ENCODE measurements at regions not wholly inside any gene's neighbourhood (a gene's known extent, or its start where the extent isn't known, plus 50 kb on each side); places are given as distances from the start of the nearest gene placed in this dataset.
"Not testable (repeated sequence)": the region's sequence is repeated elsewhere in the genome, so short reads cannot be mapped to it uniquely, and the experiment has no call there.

DNA sequence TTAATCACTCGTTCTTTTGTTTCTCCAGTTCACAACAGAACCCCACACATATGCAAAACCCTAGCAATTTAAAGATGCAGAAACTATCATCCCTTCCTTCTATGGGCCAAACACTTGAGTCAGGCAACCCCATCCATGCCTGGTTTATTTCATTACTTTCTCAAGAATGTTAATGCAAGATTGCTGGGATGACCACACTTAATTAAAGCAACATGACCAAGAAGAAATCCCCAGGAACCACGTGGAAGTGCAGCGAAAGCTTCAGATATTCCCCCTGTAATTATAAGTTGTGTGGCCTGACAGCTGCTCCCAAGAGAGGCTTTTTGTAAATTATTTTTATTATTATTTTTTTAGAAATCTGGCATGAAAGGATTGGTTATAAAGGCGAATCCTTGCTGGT is 246.2 kb upstream of the ID2 start:
- no peaks in the 10 kb centered on the region for H3K9me3 Mint-ChIP-seq
- no peak overlapping the region for H3K27ac Mint-ChIP-seq
- CTCF ChIA-PET = no interaction called here
- intact Hi-C loops (cut with micrococcal nuclease) = no loop called here
- no peaks in the 10 kb centered on the region for H3K27me3 Mint-ChIP-seq (ENCODE audit: low read depth)
- H3K4me1 Mint-ChIP-seq (ENCODE audit: low read depth) = peaks cover 16% of the 10 kb centered on the region
- DNase-seq = no peak
- no peak overlapping the region for H3K4me3 Mint-ChIP-seq
- no peaks in the 10 kb centered on the region for H3K36me3 Mint-ChIP-seq (ENCODE audit: low read depth)

DNA sequence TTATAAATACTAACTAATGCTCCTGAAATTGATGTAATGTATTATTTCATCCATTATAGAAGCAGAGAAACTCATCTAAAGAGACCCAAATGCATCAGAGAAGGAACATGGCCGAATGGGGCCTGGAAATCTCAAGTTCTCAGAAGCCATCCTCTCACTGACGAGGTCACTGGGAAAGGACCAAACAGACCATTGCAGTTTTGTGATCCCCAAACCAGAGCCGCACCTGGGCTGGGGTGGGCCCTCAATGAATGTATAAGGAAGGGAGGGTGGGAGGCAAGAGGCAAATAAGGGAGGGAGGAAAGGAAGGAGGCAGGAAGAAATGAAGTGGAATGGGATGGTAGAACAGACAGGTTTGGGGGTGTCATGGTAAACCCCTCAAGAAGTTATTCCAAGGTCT is 245.3 kb upstream of the ID2 start:
- no peak for DNase-seq
- no peak overlapping the region for H3K4me3 Mint-ChIP-seq
- H3K27ac Mint-ChIP-seq = no peak overlapping the region
- no peaks in the 10 kb centered on the region for H3K9me3 Mint-ChIP-seq
- H3K27me3 Mint-ChIP-seq (ENCODE audit: low read depth) = no peaks in the 10 kb centered on the region
- intact Hi-C loops (cut with micrococcal nuclease) = no loop called here
- peaks cover 16% of the 10 kb centered on the region for H3K4me1 Mint-ChIP-seq (ENCODE audit: low read depth)
- H3K36me3 Mint-ChIP-seq (ENCODE audit: low read depth) = no peaks in the 10 kb centered on the region
- CTCF ChIA-PET = no interaction called here

DNA sequence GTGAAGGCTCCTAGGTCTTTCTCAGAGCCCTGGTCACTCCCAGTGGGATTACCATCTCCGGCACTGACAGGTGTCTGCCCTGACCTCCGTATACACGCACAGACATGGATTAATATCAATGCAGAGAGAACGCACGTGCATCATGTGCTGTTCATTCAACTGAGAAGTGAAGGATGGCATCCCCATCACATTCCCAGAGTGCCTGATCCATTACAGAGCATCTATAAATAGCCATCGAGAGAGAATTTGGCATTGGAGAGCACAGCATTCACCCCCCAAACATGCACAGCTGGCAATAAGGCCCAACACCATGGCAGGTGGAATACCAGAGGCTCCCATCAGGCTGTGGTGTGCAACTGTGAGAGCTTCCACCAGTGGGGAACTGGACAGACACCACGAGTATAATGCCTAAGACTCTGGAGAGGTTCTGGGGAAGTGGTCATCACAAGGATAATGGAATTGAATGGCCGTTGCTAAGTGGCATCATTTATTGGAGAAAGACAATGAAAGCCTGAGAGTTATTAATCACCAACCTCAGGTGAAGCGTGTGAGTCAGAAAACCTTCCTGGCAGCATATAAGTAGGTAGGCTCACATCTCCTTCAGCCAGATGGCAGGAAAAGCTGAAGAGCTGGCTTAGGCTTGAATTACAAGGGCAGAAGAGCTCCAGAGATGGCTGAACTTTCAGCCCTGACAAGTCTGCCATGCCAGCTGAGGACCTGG is 244.5 kb upstream of the ID2 start:
- Mint-ChIP-seq H3K9me3 (no peaks in the 10 kb centered on the region), H3K27ac (no peak overlapping the region), H3K4me3 (no peak overlapping the region), H3K36me3 (ENCODE audit: low read depth) (no peaks in the 10 kb centered on the region), H3K4me1 (ENCODE audit: low read depth) (peaks cover 16% of the 10 kb centered on the region), H3K27me3 (ENCODE audit: low read depth) (no peaks in the 10 kb centered on the region)
- intact Hi-C loops (cut with micrococcal nuclease) = no loop called here
- DNase-seq = no peak
- CTCF ChIA-PET = interaction anchor here (0.6 kb wide), 1 partner anchor 17 kb away, joined by 3 read pairs; no protein-coding TSS in a partner anchor

DNA sequence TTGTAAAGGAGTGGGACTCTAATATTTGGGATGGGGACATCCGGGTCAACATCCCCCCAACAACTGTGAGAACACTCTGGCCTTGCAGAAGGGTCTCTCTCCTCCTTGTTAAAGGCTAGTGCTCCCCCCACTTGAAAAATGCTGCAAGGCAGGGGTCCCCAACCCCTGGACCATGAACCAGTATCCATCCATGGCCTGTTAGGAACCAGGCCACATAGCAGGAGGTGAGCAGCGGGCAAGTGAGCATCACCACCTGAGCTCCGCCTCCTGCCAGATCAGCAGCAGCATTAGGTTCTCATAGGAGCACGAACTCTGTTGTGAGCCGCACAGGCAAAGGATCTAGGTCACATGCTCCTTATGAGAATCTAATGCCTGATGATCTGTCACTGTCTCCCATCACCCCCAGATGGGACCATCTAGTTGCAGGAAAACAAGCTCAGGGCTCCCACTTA is 243.9 kb upstream of the ID2 start:
- no peak for DNase-seq
- Mint-ChIP-seq H3K36me3 (ENCODE audit: low read depth) (no peaks in the 10 kb centered on the region), H3K27ac (no peak overlapping the region), H3K9me3 (no peaks in the 10 kb centered on the region), H3K27me3 (ENCODE audit: low read depth) (no peaks in the 10 kb centered on the region), H3K4me3 (no peak overlapping the region), H3K4me1 (ENCODE audit: low read depth) (peaks cover 12% of the 10 kb centered on the region)
- CTCF ChIA-PET = interaction anchor here (0.6 kb wide), 1 partner anchor 17 kb away, joined by 3 read pairs; no protein-coding TSS in a partner anchor
- intact Hi-C loops (cut with micrococcal nuclease) = no loop called here

DNA sequence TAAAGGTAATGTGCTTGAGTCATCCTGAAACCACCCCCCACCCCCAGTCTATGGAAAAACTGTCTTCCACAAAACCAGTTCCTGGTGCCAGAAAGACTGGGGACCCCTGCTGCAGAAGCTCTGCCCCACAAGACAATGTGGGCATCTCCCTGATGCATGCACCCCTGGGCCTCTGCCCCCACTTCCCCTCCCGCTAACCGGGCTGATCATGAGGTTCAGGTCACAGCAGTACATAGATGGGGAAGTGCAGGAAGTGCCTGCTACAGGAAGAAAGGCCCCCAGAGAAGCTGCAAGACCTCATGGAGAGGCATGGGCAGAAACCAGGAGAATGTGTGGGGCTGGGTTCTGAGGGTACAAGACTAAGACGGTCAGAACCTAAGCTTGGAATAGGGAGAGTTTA is 243.4 kb upstream of the ID2 start:
- H3K27ac Mint-ChIP-seq = no peak overlapping the region
- H3K36me3 Mint-ChIP-seq (ENCODE audit: low read depth) = no peaks in the 10 kb centered on the region
- H3K27me3 Mint-ChIP-seq (ENCODE audit: low read depth) = no peaks in the 10 kb centered on the region
- intact Hi-C loops (cut with micrococcal nuclease) = no loop called here
- H3K4me1 Mint-ChIP-seq (ENCODE audit: low read depth) = peaks cover 7% of the 10 kb centered on the region
- no peak overlapping the region for H3K4me3 Mint-ChIP-seq
- no peak for DNase-seq
- CTCF ChIA-PET = no interaction called here
- no peaks in the 10 kb centered on the region for H3K9me3 Mint-ChIP-seq

DNA sequence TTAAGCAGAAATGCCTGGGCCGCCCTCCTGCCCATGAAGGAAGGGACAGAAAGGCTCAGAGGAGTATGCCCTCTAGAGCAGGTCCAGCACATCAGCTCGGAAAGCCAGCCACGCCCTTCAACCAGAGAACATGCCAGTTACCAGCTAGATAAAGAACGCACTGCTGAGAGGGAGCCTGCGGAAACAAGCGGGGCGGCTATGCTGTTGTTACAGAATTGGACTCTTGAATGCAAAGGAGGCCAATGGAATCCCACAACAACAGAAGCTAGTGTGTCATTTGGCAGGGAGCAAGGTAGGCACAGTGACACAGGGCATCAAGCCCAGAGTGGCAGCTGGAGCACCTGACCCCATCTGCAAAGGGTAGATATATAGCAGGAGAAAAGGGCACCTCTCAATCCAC is 242.9 kb upstream of the ID2 start:
- H3K27ac Mint-ChIP-seq = no peak overlapping the region
- no peaks in the 10 kb centered on the region for H3K9me3 Mint-ChIP-seq
- CTCF ChIA-PET = no interaction called here
- no peak overlapping the region for H3K4me3 Mint-ChIP-seq
- DNase-seq = no peak
- peaks cover 3% of the 10 kb centered on the region for H3K4me1 Mint-ChIP-seq (ENCODE audit: low read depth)
- intact Hi-C loops (cut with micrococcal nuclease) = no loop called here
- no peaks in the 10 kb centered on the region for H3K36me3 Mint-ChIP-seq (ENCODE audit: low read depth)
- H3K27me3 Mint-ChIP-seq (ENCODE audit: low read depth) = no peaks in the 10 kb centered on the region

DNA sequence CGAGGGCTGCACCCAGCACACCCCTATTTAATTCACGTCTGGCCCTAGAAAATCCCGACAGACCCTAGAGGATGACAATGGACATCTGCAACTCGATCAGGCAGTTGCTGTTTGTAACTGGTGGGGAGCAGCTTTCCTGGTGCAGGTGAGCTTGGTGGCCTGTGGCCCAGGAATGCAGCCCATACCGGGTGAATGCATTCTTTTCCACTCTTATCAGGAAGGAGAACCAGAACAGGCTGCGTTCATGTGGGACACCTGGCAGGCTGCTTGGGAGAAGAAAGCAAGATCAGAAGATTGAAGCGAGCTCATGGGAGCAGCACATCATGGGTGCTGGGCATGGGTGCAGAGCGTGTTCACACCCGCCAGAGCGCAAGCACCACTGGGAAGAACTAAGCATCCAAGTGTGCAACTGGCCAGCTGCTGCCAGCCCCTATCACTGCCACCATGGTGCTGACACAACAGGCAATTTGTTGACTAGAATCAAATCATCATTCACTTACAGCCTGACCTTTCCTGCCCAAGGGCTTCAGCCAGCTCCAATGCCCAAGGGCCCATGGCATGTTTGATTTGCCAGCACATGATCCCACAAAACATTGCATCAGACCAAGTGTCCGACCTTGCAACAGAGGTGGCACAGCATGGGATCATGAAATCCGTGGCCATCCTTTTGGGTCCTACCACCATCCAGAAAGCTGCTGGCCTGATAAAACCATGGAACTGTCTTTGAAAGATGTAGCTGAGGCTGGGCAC is 241.7 kb upstream of the ID2 start:
- H3K4me1 Mint-ChIP-seq (ENCODE audit: low read depth) = peaks cover 3% of the 10 kb centered on the region
- intact Hi-C loops (cut with micrococcal nuclease) = no loop called here
- CTCF ChIA-PET = no interaction called here
- H3K4me3 Mint-ChIP-seq = no peak overlapping the region
- no peaks in the 10 kb centered on the region for H3K9me3 Mint-ChIP-seq
- DNase-seq = no peak
- no peaks in the 10 kb centered on the region for H3K36me3 Mint-ChIP-seq (ENCODE audit: low read depth)
- no peak overlapping the region for H3K27ac Mint-ChIP-seq
- no peaks in the 10 kb centered on the region for H3K27me3 Mint-ChIP-seq (ENCODE audit: low read depth)

DNA sequence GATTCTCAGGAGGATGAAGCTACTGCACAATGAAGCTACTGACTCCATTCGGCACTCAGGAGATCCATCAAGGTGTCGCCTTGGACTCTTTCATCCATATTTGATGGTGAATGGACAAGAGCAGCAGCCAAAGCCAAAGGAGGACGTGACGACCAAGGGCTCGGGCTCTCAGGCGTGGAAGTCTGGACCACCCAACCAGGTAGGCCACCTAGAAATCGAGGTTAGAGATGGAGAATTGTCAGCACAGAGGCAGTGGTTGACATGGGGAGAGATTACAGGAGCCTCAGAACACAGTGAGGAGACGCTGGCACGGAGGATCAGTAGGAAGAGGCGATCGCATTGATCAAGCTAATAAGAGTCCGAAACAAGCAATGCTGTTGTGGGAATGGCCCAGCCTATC is 240.5 kb upstream of the ID2 start:
- Mint-ChIP-seq H3K9me3 (no peaks in the 10 kb centered on the region), H3K27ac (no peak overlapping the region), H3K4me1 (ENCODE audit: low read depth) (peaks cover 3% of the 10 kb centered on the region), H3K27me3 (ENCODE audit: low read depth) (no peaks in the 10 kb centered on the region), H3K36me3 (ENCODE audit: low read depth) (no peaks in the 10 kb centered on the region), H3K4me3 (no peak overlapping the region)
- DNase-seq = no peak
- intact Hi-C loops (cut with micrococcal nuclease) = no loop called here
- CTCF ChIA-PET = interaction anchor here (0.6 kb wide), 1 partner anchor 214 kb away, joined by 3 read pairs; no protein-coding TSS in a partner anchor

DNA sequence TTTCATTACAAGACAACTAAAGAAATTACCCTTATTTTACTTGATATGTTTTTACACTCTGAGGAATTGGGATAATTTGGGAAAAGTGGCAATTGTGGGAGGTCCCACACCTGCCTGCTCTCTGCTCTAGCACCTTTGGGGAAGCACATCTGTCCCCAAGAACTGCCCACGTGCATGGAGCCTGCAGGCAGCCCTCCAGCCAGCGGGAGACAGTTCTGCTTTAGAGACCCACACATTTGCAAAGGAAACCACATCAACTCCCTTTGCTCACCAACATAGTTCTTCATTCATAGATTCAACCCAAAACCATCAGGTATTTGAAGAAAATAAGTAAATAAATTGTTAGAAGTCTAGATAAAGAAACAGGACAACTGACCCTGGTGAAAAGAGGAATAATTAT is 239.9 kb upstream of the ID2 start:
- intact Hi-C loops (cut with micrococcal nuclease) = no loop called here
- DNase-seq = no peak
- Mint-ChIP-seq H3K27ac (no peak overlapping the region), H3K36me3 (ENCODE audit: low read depth) (no peaks in the 10 kb centered on the region), H3K4me1 (ENCODE audit: low read depth) (peaks cover 3% of the 10 kb centered on the region), H3K9me3 (no peaks in the 10 kb centered on the region), H3K27me3 (ENCODE audit: low read depth) (no peaks in the 10 kb centered on the region), H3K4me3 (no peak overlapping the region)
- CTCF ChIA-PET = no interaction called here

DNA sequence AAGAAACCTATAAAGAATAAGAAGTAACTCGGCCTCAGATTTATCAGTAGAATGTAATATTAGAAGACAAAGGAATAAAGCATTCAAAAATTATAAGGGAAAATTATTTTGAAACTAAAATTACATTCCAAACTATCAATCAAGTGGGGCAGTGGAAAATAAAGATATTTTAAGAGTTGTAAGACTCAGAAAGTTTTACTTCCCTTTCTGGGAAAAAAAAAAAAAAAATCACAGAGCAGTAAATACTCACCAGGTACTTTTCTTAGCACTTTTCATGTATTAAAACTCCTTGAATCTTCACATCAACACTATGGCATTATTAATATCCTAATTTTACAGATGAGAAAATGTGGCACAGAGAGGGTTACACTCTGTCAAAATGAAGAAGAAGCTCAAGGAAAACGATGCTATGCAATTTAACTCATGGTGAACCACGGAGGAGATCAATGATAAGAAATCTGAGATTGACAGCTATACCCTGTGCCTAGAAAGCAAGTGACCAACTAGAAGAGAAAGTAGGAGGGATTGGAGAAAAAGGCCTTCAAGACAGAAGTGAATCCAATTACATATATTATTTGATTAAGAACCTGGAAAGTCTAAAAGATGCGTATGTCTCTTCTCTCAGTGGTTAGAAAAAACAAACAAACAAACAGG is 238.9 kb upstream of the ID2 start:
- H3K36me3 Mint-ChIP-seq (ENCODE audit: low read depth) = no peaks in the 10 kb centered on the region
- H3K4me3 Mint-ChIP-seq = no peak overlapping the region
- peaks cover 3% of the 10 kb centered on the region for H3K4me1 Mint-ChIP-seq (ENCODE audit: low read depth)
- no peaks in the 10 kb centered on the region for H3K9me3 Mint-ChIP-seq
- DNase-seq = no peak
- CTCF ChIA-PET = interaction anchor here (0.6 kb wide), 1 partner anchor 142 kb away, joined by 3 read pairs; no protein-coding TSS in a partner anchor
- H3K27ac Mint-ChIP-seq = no peak overlapping the region
- intact Hi-C loops (cut with micrococcal nuclease) = no loop called here
- no peaks in the 10 kb centered on the region for H3K27me3 Mint-ChIP-seq (ENCODE audit: low read depth)

DNA sequence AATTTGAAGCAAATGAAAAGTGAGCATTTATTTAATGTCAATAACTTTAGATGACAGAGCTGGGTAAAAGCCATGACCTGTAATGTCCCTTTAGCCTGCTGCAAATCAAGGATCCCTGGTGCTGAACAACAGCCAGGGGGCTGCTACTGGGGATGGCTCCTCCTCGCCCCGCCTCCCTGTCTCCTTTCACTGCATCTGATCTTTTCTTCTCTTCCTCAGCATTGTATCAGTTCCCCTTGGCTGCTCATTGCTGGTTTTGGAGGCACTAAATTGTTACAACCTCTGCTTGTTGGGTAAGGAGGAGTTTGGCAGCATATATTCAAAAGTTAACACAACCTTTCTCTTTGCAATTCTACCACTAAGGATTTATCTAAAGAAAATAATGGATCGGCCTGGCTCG is 236.3 kb upstream of the ID2 start:
- H3K27me3 Mint-ChIP-seq (ENCODE audit: low read depth) = peaks cover 5% of the 10 kb centered on the region
- no peaks in the 10 kb centered on the region for H3K4me1 Mint-ChIP-seq (ENCODE audit: low read depth)
- H3K36me3 Mint-ChIP-seq (ENCODE audit: low read depth) = no peaks in the 10 kb centered on the region
- CTCF ChIA-PET = no interaction called here
- intact Hi-C loops (cut with micrococcal nuclease) = no loop called here
- H3K9me3 Mint-ChIP-seq = no peaks in the 10 kb centered on the region
- DNase-seq = no peak
- H3K27ac Mint-ChIP-seq = no peak overlapping the region
- no peak overlapping the region for H3K4me3 Mint-ChIP-seq

DNA sequence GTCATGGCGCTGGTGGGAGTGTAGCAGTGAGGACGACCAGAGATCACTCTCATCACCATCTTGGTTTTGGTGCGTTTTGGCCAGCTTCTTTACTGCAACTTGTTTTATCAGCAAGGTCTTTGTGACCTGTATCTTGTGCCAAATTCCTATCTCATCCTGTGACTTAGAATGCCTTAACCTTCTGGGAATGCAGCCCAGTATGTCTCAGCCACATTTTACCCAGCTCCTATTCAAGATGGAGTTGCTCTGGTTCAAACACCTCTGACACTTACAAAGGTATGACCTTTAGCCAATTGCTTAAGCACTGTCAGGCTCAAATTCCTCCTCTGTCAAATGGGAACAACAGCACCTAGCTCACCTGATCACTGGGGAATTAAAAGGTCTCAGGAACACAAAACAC is 235.1 kb upstream of the ID2 start:
- H3K9me3 Mint-ChIP-seq; H3K4me3 Mint-ChIP-seq; H3K27me3 Mint-ChIP-seq (ENCODE audit: low read depth); H3K27ac Mint-ChIP-seq; DNase-seq; intact Hi-C loops (cut with micrococcal nuclease); H3K36me3 Mint-ChIP-seq (ENCODE audit: low read depth); H3K4me1 Mint-ChIP-seq (ENCODE audit: low read depth); CTCF ChIA-PET: not testable (repeated sequence)

Data from activated naive CD4-positive, alpha-beta T cell treated with anti-CD3 and anti-CD28 coated beads for 36 hours (primary cell).